ENCODE measurements at regions not wholly inside any gene's neighbourhood (a gene's known extent, or its start where the extent isn't known, plus 50 kb on each side); places are given as distances from the start of the nearest gene placed in this dataset.

GRCh38 chr6:119985952-119986736, 636.6 kb upstream of the MAN1A1 start:
- TF ChIP-seq CTCF (conservative IDR thresholded peaks at IDR 0.05 in 1 of 2, IDR thresholded peaks at IDR 0.05 in 1 of 2; ENCODE audit: low read depth in 1 of 2, low read length in 2 of 2) (no peak), EZH2 (IDR thresholded peaks at IDR 0.05; ENCODE audit: low read length, missing control alignments) (no peak)
